ENCODE measurements at regions not wholly inside any gene's neighbourhood (a gene's known extent, or its start where the extent isn't known, plus 50 kb on each side); places are given as distances from the start of the nearest gene placed in this dataset.
"Not testable (repeated sequence)": the region's sequence is repeated elsewhere in the genome, so short reads cannot be mapped to it uniquely, and the experiment has no call there.

DNA sequence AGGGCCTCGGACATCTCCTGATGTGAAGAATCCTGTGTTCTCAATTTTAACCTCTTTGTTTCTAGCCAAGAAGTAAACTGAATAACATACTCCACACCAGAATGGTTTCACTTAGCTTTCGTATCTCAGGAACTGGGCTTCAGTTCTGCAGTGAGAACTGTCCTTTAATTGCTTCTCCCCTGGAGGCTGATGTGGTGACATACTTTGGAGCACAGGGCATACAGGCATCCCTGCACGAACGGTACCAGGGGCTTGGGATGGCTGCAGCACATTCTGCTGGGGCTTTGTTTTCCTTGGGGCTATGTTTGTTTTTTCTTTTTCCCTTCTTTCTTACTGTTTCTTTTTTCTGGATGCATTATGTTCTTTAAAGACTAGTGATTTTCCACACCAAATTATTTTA lies 230.5 kb downstream of the TM9SF2 start:
- DNase-seq = no peak
- intact Hi-C loops (cut with DNase I) = no loop called here
- Histone ChIP-seq H3K36me3 (replicated peaks in 1 of 2; ENCODE audit: insufficient read depth in 1 of 2, low read depth in 2 of 2) (no peaks in the 10 kb centered on the region), H3K4me3 (no peak overlapping the region), H3K9me3 (no peaks in the 10 kb centered on the region), H3K27me3 (no peaks in the 10 kb centered on the region), H3K27ac (no peak overlapping the region), H3K4me1 (no peaks in the 10 kb centered on the region)
- 87 to 95% methylated on average over 4 of the region's 4 CpGs for WGBS, 2 donors
- no peak for ATAC-seq
- no peak for TF ChIP-seq POLR2A (IDR thresholded peaks at IDR 0.05)
- TF ChIP-seq, protein P1, sequence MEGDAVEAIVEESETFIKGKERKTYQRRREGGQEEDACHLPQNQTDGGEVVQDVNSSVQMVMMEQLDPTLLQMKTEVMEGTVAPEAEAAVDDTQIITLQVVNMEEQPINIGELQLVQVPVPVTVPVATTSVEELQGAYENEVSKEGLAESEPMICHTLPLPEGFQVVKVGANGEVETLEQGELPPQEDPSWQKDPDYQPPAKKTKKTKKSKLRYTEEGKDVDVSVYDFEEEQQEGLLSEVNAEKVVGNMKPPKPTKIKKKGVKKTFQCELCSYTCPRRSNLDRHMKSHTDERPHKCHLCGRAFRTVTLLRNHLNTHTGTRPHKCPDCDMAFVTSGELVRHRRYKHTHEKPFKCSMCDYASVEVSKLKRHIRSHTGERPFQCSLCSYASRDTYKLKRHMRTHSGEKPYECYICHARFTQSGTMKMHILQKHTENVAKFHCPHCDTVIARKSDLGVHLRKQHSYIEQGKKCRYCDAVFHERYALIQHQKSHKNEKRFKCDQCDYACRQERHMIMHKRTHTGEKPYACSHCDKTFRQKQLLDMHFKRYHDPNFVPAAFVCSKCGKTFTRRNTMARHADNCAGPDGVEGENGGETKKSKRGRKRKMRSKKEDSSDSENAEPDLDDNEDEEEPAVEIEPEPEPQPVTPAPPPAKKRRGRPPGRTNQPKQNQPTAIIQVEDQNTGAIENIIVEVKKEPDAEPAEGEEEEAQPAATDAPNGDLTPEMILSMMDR (IDR thresholded peaks at IDR 0.05) = no peak

DNA sequence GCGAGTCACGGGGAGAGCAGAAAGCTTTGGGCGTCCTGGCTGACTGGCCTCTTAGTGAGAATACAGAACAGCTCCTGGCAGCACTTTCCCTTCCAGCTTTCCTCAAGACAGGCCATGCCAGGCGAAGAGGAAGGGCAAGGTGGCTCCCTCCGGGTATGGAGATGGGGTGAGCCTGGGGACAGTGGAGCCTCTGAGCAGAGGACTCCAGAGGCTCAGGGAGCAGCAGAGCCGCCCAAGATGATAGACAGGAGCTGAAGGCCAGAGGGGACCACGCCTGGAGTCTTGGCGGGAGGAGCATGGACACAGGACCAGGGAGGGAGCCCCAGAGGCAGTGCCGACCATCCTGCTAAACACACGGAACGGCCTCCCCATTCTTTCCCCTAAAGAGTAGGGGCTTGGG lies 229.1 kb downstream of the TM9SF2 start:
- intact Hi-C loops (cut with DNase I) = no loop called here
- H3K27ac ChIP-seq = no peak overlapping the region
- no peak for ATAC-seq
- no peak for TF ChIP-seq POLR2A (IDR thresholded peaks at IDR 0.05)
- TF ChIP-seq, protein P1 (IDR thresholded peaks at IDR 0.05) = no peak
- 94 to 96% methylated on average over 6 to 11 of the region's 11 CpGs for WGBS, 2 donors
- H3K36me3 ChIP-seq (replicated peaks in 1 of 2; ENCODE audit: insufficient read depth in 1 of 2, low read depth in 2 of 2) = no peaks in the 10 kb centered on the region
- no peak overlapping the region for H3K4me3 ChIP-seq
- H3K27me3 ChIP-seq = no peaks in the 10 kb centered on the region
- H3K9me3 ChIP-seq = no peaks in the 10 kb centered on the region
- no peak for DNase-seq
- no peaks in the 10 kb centered on the region for H3K4me1 ChIP-seq

DNA sequence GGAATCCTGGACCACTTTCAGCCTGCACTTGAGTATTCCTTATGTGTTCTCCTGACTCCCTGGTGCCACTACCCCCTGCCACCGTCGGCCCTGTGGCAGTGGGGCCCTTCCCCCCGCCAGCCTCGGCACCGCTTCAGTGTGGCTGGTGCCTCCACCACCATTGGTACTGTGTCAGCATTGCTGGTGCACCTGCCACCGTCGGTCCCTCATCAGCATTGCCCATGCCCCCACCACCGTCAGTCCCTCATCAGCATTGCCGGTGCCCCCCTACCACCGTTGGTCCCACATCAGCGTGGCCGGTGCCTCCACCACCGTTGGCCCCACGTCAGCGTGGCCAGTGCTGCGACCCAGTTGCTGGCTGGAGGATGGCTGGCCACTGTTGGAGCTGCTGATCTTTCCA lies 228.5 kb downstream of the TM9SF2 start:
- Histone ChIP-seq H3K27ac (no peak overlapping the region), H3K9me3 (no peaks in the 10 kb centered on the region), H3K27me3 (no peaks in the 10 kb centered on the region), H3K4me3 (no peak overlapping the region), H3K4me1 (no peaks in the 10 kb centered on the region), H3K36me3 (replicated peaks in 1 of 2; ENCODE audit: insufficient read depth in 1 of 2, low read depth in 2 of 2) (no peaks in the 10 kb centered on the region)
- ATAC-seq = no peak
- no peak for DNase-seq
- WGBS, 2 donors = 90 to 95% methylated on average over 15 to 16 of the region's 16 CpGs
- intact Hi-C loops (cut with DNase I) = no loop called here
- TF ChIP-seq POLR2A (IDR thresholded peaks at IDR 0.05) = no peak
- TF ChIP-seq, protein P1 (IDR thresholded peaks at IDR 0.05) = no peak

DNA sequence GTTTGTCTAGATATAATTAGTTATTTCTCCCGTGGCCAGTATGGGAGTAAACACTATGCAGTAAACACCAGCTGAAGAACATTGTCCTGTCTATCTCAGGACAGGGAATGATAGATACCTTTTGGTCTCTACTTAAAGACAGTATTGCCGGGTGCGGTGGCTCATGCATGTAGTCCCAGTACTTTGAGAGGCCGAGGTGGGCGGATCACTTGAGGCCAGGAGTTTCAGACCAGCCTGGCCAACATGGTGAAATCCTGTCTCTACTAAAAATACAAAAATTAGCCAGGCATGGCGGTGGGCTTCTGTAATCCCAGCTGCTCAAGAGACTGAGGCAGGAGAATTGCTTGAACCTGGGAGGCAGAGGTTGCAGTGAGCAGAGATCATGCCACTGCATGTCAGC lies 226.4 kb downstream of the TM9SF2 start:
- intact Hi-C loops (cut with DNase I); H3K4me3 ChIP-seq; DNase-seq; H3K27me3 ChIP-seq; H3K9me3 ChIP-seq; H3K27ac ChIP-seq; ATAC-seq; H3K36me3 ChIP-seq (replicated peaks in 1 of 2; ENCODE audit: insufficient read depth in 1 of 2, low read depth in 2 of 2): not testable (repeated sequence)
- peaks cover 10% of the 10 kb centered on the region for H3K4me1 ChIP-seq
- WGBS, 2 donors = 88 to 89% methylated on average over 6 of the region's 6 CpGs

DNA sequence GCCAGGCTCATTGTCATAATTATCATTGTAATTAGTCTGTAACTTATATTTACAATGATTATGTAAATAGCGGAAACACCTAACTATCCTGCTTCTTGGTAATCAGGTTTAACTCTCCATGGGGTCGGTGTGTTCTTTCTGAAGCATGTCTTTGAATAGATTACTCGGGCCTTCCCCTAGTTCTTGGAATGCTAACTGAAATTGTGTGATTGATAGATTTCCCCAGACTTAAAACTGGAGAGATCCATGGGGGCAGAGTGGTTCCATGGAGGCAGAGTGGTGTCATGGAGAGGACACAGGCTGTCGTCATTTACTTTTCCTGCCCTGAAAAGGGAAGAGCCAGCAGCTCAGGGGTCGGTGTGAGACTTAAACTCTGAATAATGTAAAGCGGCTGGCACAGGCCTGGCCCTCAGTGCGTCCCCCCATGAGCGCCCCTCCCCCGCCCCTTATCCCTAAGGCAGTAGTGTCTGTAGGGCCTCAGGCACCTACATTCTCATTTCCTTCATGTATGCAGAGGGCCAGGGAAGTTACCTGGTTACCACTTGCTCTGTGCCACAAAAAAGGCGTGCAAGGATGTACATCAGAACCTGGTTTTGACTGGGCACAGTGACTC lies 225.1 kb downstream of the TM9SF2 start:
- intact Hi-C loops (cut with DNase I) = no loop called here
- 93 to 96% methylated on average over 8 to 10 of the region's 10 CpGs for WGBS, 2 donors
- Histone ChIP-seq H3K9me3 (no peaks in the 10 kb centered on the region), H3K4me1 (peaks cover 14% of the 10 kb centered on the region), H3K27me3 (no peaks in the 10 kb centered on the region), H3K27ac (no peak overlapping the region), H3K4me3 (no peak overlapping the region), H3K36me3 (replicated peaks in 1 of 2; ENCODE audit: insufficient read depth in 1 of 2, low read depth in 2 of 2) (no peaks in the 10 kb centered on the region)
- no peak for ATAC-seq
- DNase-seq = no peak
- TF ChIP-seq, protein P1 (IDR thresholded peaks at IDR 0.05) = no peak
- TF ChIP-seq POLR2A (IDR thresholded peaks at IDR 0.05) = no peak
